ENCODE measurements at regions not wholly inside any gene's neighbourhood (a gene's known extent, or its start where the extent isn't known, plus 50 kb on each side); places are given as distances from the start of the nearest gene placed in this dataset.

DNA sequence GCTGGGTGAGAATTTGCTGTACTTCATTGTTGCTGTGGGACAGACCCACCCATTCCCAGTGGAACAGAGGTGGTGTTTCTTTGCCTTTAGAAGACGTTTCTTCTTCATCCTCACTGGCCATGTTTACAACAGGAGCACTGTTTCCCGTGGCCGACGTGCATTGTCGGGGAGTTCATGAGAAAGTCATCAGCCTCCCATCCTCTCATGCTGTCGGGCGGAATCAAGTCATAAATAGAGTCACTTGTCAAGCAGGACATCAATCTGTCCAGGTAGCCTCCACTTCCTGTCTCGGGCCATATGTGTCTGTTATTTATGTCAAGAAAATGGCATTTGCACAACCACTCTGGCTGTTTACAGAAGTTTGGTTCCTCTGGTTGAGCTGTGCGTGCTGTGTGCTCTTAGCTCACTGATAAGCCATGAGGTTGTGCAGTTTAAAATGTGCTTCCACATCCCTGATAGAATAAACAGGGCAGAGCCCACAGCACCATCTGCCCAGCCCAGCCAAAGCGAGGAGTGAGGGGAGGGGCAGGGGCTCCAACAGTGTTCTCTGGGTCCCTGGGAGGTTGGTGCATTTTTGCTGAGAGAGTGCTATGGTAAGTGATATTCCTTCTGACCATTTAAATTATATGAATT lies 401.9 kb upstream of the IRX2 start:
- no peaks in the 10 kb centered on the region; the same call in 2 of the 3 replicates for H3K9me3 ChIP-seq (replicated peaks; ENCODE audit: control insufficient read depth, insufficient read depth, low read length)
- no peak overlapping the region for H3K4me3 ChIP-seq
- no peak overlapping the region for H3K4me2 ChIP-seq (ENCODE audit: control insufficient read depth, insufficient read depth)
- no peak overlapping the region for H3K9ac ChIP-seq (ENCODE audit: control insufficient read depth, insufficient read depth, low read length)
- CTCF ChIA-PET = no interaction called here
- no TSS peak for BruUV-seq (replicated peaks)
- FAIRE-seq = no peak
- SMC1A ChIA-PET (ENCODE audit: uncharacterized antibody, unreplicated experiment) = no interaction called here
- no peak for DNase-seq (ENCODE audit: low read depth, low spot score)
- ATAC-seq = no peak
- in situ Hi-C loops (cut with MboI) (no loop called here), intact Hi-C loops (cut with micrococcal nuclease; ENCODE audit: unreplicated experiment) (no loop called here)
- H3K27me3 ChIP-seq (replicated peaks in 1 of 2; ENCODE audit: control insufficient read depth in 2 of 2, insufficient read depth in 2 of 2, low read length in 1 of 2) = no peaks in the 10 kb centered on the region
- H4K20me1 ChIP-seq (ENCODE audit: control insufficient read depth, insufficient read depth) = no peaks in the 10 kb centered on the region
- 41% methylated on average over 10 of the region's 10 CpGs for WGBS (ENCODE audit: insufficient coverage, insufficient replicate concordance, low lambda C conversion rate, missing lambda C conversion rate)
- H3K79me2 ChIP-seq (ENCODE audit: control insufficient read depth, insufficient read depth, low read length) = no peaks in the 10 kb centered on the region
- no peak overlapping the region for H3K27ac ChIP-seq (ENCODE audit: control insufficient read depth, insufficient read depth)
- H3K36me3 ChIP-seq (ENCODE audit: control insufficient read depth in 2 of 2, insufficient read depth in 2 of 2, low read length in 1 of 2) = no peaks in the 10 kb centered on the region; a peak in 1 of 4 replicates
- no peak overlapping the region for H2AFZ ChIP-seq (ENCODE audit: control insufficient read depth, low read depth, low read length)
- no peaks in the 10 kb centered on the region for H3K4me1 ChIP-seq (ENCODE audit: control insufficient read depth, insufficient read depth, low read length)
- RAD21 ChIA-PET (ENCODE audit: unreplicated experiment) = no interaction called here
- POLR2A ChIA-PET = no interaction called here
- TF ChIP-seq, protein P1, sequence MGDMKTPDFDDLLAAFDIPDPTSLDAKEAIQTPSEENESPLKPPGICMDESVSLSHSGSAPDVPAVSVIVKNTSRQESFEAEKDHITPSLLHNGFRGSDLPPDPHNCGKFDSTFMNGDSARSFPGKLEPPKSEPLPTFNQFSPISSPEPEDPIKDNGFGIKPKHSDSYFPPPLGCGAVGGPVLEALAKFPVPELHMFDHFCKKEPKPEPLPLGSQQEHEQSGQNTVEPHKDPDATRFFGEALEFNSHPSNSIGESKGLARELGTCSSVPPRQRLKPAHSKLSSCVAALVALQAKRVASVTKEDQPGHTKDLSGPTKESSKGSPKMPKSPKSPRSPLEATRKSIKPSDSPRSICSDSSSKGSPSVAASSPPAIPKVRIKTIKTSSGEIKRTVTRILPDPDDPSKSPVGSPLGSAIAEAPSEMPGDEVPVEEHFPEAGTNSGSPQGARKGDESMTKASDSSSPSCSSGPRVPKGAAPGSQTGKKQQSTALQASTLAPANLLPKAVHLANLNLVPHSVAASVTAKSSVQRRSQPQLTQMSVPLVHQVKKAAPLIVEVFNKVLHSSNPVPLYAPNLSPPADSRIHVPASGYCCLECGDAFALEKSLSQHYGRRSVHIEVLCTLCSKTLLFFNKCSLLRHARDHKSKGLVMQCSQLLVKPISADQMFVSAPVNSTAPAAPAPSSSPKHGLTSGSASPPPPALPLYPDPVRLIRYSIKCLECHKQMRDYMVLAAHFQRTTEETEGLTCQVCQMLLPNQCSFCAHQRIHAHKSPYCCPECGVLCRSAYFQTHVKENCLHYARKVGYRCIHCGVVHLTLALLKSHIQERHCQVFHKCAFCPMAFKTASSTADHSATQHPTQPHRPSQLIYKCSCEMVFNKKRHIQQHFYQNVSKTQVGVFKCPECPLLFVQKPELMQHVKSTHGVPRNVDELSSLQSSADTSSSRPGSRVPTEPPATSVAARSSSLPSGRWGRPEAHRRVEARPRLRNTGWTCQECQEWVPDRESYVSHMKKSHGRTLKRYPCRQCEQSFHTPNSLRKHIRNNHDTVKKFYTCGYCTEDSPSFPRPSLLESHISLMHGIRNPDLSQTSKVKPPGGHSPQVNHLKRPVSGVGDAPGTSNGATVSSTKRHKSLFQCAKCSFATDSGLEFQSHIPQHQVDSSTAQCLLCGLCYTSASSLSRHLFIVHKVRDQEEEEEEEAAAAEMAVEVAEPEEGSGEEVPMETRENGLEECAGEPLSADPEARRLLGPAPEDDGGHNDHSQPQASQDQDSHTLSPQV (IDR thresholded peaks at IDR 0.05) = no peak
- TF ChIP-seq NFIC (IDR thresholded peaks at IDR 0.05; ENCODE audit: low read depth, low read length) = no peak
- no peak for TF ChIP-seq NR2F1 (conservative IDR thresholded peaks at IDR 0.05)
- TF ChIP-seq, protein P2, sequence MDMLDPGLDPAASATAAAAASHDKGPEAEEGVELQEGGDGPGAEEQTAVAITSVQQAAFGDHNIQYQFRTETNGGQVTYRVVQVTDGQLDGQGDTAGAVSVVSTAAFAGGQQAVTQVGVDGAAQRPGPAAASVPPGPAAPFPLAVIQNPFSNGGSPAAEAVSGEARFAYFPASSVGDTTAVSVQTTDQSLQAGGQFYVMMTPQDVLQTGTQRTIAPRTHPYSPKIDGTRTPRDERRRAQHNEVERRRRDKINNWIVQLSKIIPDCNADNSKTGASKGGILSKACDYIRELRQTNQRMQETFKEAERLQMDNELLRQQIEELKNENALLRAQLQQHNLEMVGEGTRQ (IDR thresholded peaks at IDR 0.05; ENCODE audit: borderline replicate concordance, low read depth, low read length) = no peak
- no peak for TF ChIP-seq ZNF217 (IDR thresholded peaks at IDR 0.05)
- TF ChIP-seq BMI1 (IDR thresholded peaks at IDR 0.05; ENCODE audit: borderline replicate concordance) = no peak
- TF ChIP-seq IKZF1 (conservative IDR thresholded peaks at IDR 0.05) = no peak
- TF ChIP-seq RBBP5 (conservative IDR thresholded peaks at IDR 0.05) = no peak
- TF ChIP-seq, protein P3, sequence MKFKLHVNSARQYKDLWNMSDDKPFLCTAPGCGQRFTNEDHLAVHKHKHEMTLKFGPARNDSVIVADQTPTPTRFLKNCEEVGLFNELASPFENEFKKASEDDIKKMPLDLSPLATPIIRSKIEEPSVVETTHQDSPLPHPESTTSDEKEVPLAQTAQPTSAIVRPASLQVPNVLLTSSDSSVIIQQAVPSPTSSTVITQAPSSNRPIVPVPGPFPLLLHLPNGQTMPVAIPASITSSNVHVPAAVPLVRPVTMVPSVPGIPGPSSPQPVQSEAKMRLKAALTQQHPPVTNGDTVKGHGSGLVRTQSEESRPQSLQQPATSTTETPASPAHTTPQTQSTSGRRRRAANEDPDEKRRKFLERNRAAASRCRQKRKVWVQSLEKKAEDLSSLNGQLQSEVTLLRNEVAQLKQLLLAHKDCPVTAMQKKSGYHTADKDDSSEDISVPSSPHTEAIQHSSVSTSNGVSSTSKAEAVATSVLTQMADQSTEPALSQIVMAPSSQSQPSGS (IDR thresholded peaks at IDR 0.05; ENCODE audit: low read length) = no peak
- no peak for TF ChIP-seq TAF1 (IDR thresholded peaks at IDR 0.05; ENCODE audit: borderline replicate concordance, low read depth, low read length)
- TF ChIP-seq, protein P4, sequence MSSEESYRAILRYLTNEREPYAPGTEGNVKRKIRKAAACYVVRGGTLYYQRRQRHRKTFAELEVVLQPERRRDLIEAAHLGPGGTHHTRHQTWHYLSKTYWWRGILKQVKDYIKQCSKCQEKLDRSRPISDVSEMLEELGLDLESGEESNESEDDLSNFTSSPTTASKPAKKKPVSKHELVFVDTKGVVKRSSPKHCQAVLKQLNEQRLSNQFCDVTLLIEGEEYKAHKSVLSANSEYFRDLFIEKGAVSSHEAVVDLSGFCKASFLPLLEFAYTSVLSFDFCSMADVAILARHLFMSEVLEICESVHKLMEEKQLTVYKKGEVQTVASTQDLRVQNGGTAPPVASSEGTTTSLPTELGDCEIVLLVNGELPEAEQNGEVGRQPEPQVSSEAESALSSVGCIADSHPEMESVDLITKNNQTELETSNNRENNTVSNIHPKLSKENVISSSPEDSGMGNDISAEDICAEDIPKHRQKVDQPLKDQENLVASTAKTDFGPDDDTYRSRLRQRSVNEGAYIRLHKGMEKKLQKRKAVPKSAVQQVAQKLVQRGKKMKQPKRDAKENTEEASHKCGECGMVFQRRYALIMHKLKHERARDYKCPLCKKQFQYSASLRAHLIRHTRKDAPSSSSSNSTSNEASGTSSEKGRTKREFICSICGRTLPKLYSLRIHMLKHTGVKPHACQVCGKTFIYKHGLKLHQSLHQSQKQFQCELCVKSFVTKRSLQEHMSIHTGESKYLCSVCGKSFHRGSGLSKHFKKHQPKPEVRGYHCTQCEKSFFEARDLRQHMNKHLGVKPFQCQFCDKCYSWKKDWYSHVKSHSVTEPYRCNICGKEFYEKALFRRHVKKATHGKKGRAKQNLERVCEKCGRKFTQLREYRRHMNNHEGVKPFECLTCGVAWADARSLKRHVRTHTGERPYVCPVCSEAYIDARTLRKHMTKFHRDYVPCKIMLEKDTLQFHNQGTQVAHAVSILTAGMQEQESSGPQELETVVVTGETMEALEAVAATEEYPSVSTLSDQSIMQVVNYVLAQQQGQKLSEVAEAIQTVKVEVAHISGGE (CRISPR knock-in tag; IDR thresholded peaks at IDR 0.05) = no peak
- no peak for TF ChIP-seq TCF3 (IDR thresholded peaks at IDR 0.05; ENCODE audit: borderline replicate concordance, insufficient read depth, low read depth, low read length)
- no peak for TF ChIP-seq CHD1 (IDR thresholded peaks at IDR 0.05; ENCODE audit: low read depth, low read length)
- no peak for TF ChIP-seq NRF1 (conservative IDR thresholded peaks at IDR 0.05; ENCODE audit: low read depth, low read length)
- no peak for TF ChIP-seq CBX5 (IDR thresholded peaks at IDR 0.05; ENCODE audit: low read depth)
- TF ChIP-seq ZNF384 (IDR thresholded peaks at IDR 0.05; ENCODE audit: borderline replicate concordance, low read depth, low read length) = no peak
